Progenitor cell of endocrine pancreas (in vitro differentiated cells): ENCODE measurements at regions not wholly inside any gene's neighbourhood (a gene's known extent, or its start where the extent isn't known, plus 50 kb on each side); places are given as distances from the start of the nearest gene placed in this dataset.

ENCODE experiments used
- DNase-seq: peaks from one replicate; pipeline ENCODE4 v3.0.0; 2021; ENCODE audit warnings: low spot score; ENCODE audit not compliant: unreplicated experiment
- H3K27ac Mint-ChIP-seq: 2 replicates; pipeline ENCODE4 v1.8.0; 2021; ENCODE audit warnings: mild to moderate bottlenecking, moderate library complexity, mixed read lengths
- H3K27me3 Mint-ChIP-seq: 2 replicates; pipeline ENCODE4 v1.8.0; 2021; ENCODE audit warnings: mixed read lengths
- H3K36me3 Mint-ChIP-seq: 2 replicates; pipeline ENCODE4 v1.8.0; 2022; ENCODE audit warnings: mixed read lengths; ENCODE audit not compliant: insufficient read depth
- H3K4me1 Mint-ChIP-seq: 2 replicates; pipeline ENCODE4 v1.8.0; 2021; ENCODE audit warnings: low read depth, mixed read lengths
- H3K4me3 Mint-ChIP-seq: 2 replicates; pipeline ENCODE4 v1.8.0; 2021; ENCODE audit warnings: low read depth, mild to moderate bottlenecking, moderate library complexity, mixed read lengths
- H3K9me3 Mint-ChIP-seq: 2 replicates; pipeline ENCODE4 v1.8.0; 2021; ENCODE audit warnings: low read depth, mixed read lengths
- CTCF ChIP-seq: fragments of 200-600 bp; sonication (generic); IDR thresholded peaks from one replicate; pipeline ENCODE4 v1.5.0; 2021; ENCODE audit warnings: antibody characterized with exemption, mild to moderate bottlenecking; ENCODE audit not compliant: unreplicated experiment

DNA sequence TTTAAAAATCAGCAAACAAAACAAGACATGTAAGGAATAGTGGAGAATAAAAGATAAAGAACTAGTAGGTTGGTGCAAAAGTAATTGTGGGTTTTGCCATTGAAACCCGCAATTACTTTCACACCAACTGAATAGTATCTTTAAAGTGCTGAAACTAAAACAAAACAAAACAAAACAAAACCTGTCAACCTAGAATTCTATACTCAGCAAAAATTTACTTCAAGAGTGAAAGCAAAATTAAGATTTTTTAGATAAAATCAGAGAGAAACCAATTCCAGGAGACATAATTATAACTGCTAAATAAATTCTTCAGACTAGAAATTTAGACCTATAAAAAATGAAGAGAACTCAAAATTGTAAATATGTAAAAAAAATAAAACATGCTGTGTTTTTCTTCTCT is 114.0 kb upstream of the TSPAN2 start:
- Mint-ChIP-seq H3K4me1 (no peaks in the 10 kb centered on the region), H3K27me3 (no peaks in the 10 kb centered on the region), H3K4me3 (no peak overlapping the region), H3K27ac (no peak overlapping the region), H3K9me3 (peaks cover 16% of the 10 kb centered on the region), H3K36me3 (peaks cover 5% of the 10 kb centered on the region)
- DNase-seq, result no peak
- no peak for TF ChIP-seq CTCF

DNA sequence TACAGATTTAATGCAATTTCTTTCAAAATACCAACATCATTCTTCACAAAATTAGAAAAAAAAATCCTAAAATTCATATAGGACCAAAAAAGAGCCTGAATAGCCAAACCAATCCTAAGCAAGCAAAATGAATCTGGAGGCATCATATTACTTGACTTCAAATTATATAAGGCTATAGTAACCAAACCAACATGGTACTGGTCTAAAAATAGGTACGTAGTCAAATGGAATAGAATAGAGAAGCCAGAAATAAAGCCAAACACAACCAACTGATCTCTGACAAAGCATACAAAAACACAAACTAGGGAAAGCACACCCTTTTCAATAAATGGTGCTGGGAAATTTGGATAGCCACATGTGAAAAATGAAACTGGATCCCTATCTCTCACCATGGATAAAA is 112.3 kb upstream of the TSPAN2 start:
- no peak for TF ChIP-seq CTCF
- Mint-ChIP-seq H3K9me3 (peaks cover 16% of the 10 kb centered on the region), H3K27ac (no peak overlapping the region), H3K4me3 (no peak overlapping the region), H3K4me1 (no peaks in the 10 kb centered on the region), H3K36me3 (peaks cover 5% of the 10 kb centered on the region), H3K27me3 (peaks cover 11% of the 10 kb centered on the region)
- DNase-seq, result no peak

- peaks cover 14% of the 10 kb centered on the region for H3K9me3 Mint-ChIP-seq
- peaks cover 4% of the 10 kb centered on the region for H3K36me3 Mint-ChIP-seq
- TF ChIP-seq CTCF, result no peak
- no peak overlapping the region for H3K4me3 Mint-ChIP-seq
- no peaks in the 10 kb centered on the region for H3K4me1 Mint-ChIP-seq
- H3K27ac Mint-ChIP-seq, result no peak overlapping the region
- no peak for DNase-seq
- H3K27me3 Mint-ChIP-seq, result peaks cover 11% of the 10 kb centered on the region
Measured at GRCh38 chr1:115199416-115200132, 110.3 kb upstream of the TSPAN2 start.

GRCh38 chr1:115198938-115199337 is 109.6 kb upstream of the TSPAN2 start:
- Mint-ChIP-seq H3K27ac (no peak overlapping the region), H3K9me3 (peaks cover 10% of the 10 kb centered on the region), H3K27me3 (peaks cover 11% of the 10 kb centered on the region), H3K36me3 (peaks cover 3% of the 10 kb centered on the region), H3K4me3 (no peak overlapping the region), H3K4me1 (peaks cover 2% of the 10 kb centered on the region)
- DNase-seq, result no peak
- no peak for TF ChIP-seq CTCF

DNA sequence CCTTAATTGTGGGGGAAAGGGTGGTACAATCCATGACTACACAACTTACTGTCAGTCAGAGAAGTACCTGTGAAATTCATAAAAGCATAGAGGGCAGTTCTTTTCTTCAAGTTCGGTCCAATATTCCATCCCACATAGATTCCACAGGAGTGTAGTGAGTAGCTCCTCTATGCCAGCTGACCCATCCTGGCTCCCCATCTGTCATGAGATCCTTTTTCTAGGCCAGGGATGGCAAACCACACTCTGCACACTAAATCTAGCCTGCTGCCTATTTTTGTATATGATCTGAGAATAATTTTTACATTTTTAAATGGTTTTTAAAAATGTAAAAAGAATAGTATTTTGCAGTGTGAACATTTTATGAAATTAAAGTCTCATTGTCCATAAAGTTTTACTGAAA is 107.0 kb upstream of the TSPAN2 start:
- no peak for DNase-seq
- peaks cover 2% of the 10 kb centered on the region for H3K4me1 Mint-ChIP-seq

More for the DNA sequence above, 107.0 kb upstream of the TSPAN2 start:
- Mint-ChIP-seq H3K4me3 (no peak overlapping the region), H3K27me3 (peaks cover 11% of the 10 kb centered on the region), H3K27ac (no peak overlapping the region), H3K36me3 (no peaks in the 10 kb centered on the region), H3K9me3 (peaks cover 3% of the 10 kb centered on the region)
- TF ChIP-seq CTCF, result no peak
